ENCODE measurements at regions not wholly inside any gene's neighbourhood (a gene's known extent, or its start where the extent isn't known, plus 50 kb on each side); places are given as distances from the start of the nearest gene placed in this dataset.

GRCh38 chrX:68995780-68996551, 167.1 kb downstream of the EFNB1 start:
- TF ChIP-seq GATA3 (IDR thresholded peaks at IDR 0.05; ENCODE audit: low read depth, low read length) (no peak), GATA2 (IDR thresholded peaks at IDR 0.05; ENCODE audit: low read depth, low read length) (no peak)

All from SH-SY5Y (cell line).